ENCODE measurements at regions not wholly inside any gene's neighbourhood (a gene's known extent, or its start where the extent isn't known, plus 50 kb on each side); places are given as distances from the start of the nearest gene placed in this dataset.

- no peak for FAIRE-seq
- no peak for DNase-seq (ENCODE audit: low spot score in 2 of 2)
These were observed 386.9 kb downstream of the ETS1 start for GRCh38 chr11:128200467-128200866.

- no peak for DNase-seq (ENCODE audit: low spot score in 2 of 2)
- FAIRE-seq: no peak
These were observed 389.1 kb downstream of the ETS1 start for GRCh38 chr11:128198216-128198772.

- FAIRE-seq: no peak
- DNase-seq (ENCODE audit: low spot score in 2 of 2): no peak
These were observed 391.1 kb downstream of the ETS1 start for GRCh38 chr11:128196235-128196634.

- FAIRE-seq: no peak
- DNase-seq (ENCODE audit: low spot score in 2 of 2): no peak
These were observed 391.6 kb downstream of the ETS1 start for GRCh38 chr11:128195756-128196155.

- FAIRE-seq (no peak), DNase-seq (ENCODE audit: low spot score in 2 of 2) (no peak)
These were observed 392.2 kb downstream of the ETS1 start for GRCh38 chr11:128195057-128195751.

- DNase-seq (ENCODE audit: low spot score in 2 of 2) (no peak), FAIRE-seq (no peak)
These were observed 393.1 kb downstream of the ETS1 start for GRCh38 chr11:128194216-128194615.

GRCh38 chr11:128193615-128194014 is 393.7 kb downstream of the ETS1 start:
- FAIRE-seq: no peak
- DNase-seq (ENCODE audit: low spot score in 2 of 2): no peak

- FAIRE-seq (no peak), DNase-seq (ENCODE audit: low spot score in 2 of 2) (no peak)
These were observed 397.0 kb downstream of the ETS1 start for GRCh38 chr11:128190312-128190711.

- DNase-seq (ENCODE audit: low spot score in 2 of 2): no peak
- no peak for FAIRE-seq
These were observed 397.5 kb downstream of the ETS1 start for GRCh38 chr11:128189823-128190222.

GRCh38 chr11:128188346-128189004 is 398.9 kb downstream of the ETS1 start:
- DNase-seq (ENCODE audit: low spot score in 2 of 2) (no peak), FAIRE-seq (no peak)

GRCh38 chr11:128187835-128188234 is 399.5 kb downstream of the ETS1 start:
- no peak for FAIRE-seq

GRCh38 chr11:128187377-128187776 is 400.0 kb downstream of the ETS1 start:
- FAIRE-seq (no peak), DNase-seq (ENCODE audit: low spot score in 2 of 2) (no peak)

More at GRCh38 chr11:128187835-128188234, 399.5 kb downstream of the ETS1 start:
- no peak for DNase-seq (ENCODE audit: low spot score in 2 of 2)

- DNase-seq (ENCODE audit: low spot score in 2 of 2) (no peak), FAIRE-seq (no peak)
These were observed 402.4 kb downstream of the ETS1 start for GRCh38 chr11:128184981-128185380.

GRCh38 chr11:128182844-128183243 is 404.5 kb downstream of the ETS1 start:
- no peak for FAIRE-seq

GRCh38 chr11:128181984-128182383 is 405.4 kb downstream of the ETS1 start:
- DNase-seq (ENCODE audit: low spot score in 2 of 2) (no peak), FAIRE-seq (no peak)

More at GRCh38 chr11:128182844-128183243, 404.5 kb downstream of the ETS1 start:
- no peak for DNase-seq (ENCODE audit: low spot score in 2 of 2)

- FAIRE-seq: no peak
- DNase-seq (ENCODE audit: low spot score in 2 of 2): no peak
These were observed 406.3 kb downstream of the ETS1 start for GRCh38 chr11:128181088-128181480.

GRCh38 chr11:128180441-128181087 is 406.8 kb downstream of the ETS1 start:
- no peak for DNase-seq (ENCODE audit: low spot score in 2 of 2)
- FAIRE-seq: no peak

- FAIRE-seq (no peak), DNase-seq (ENCODE audit: low spot score in 2 of 2) (no peak)
These were observed 407.8 kb downstream of the ETS1 start for GRCh38 chr11:128179512-128179911.

GRCh38 chr11:128179039-128179438 is 408.3 kb downstream of the ETS1 start:
- FAIRE-seq: no peak
- no peak for DNase-seq (ENCODE audit: low spot score in 2 of 2)

GRCh38 chr11:128174465-128175291 is 412.7 kb downstream of the ETS1 start:
- FAIRE-seq (no peak), DNase-seq (ENCODE audit: low spot score in 2 of 2) (no peak)
